PC-9 (cell line): ENCODE measurements at regions not wholly inside any gene's neighbourhood (a gene's known extent, or its start where the extent isn't known, plus 50 kb on each side); places are given as distances from the start of the nearest gene placed in this dataset.

Experiments
- BruUV-seq: library from RNA; stranded (reverse); fragments of 400-500 nt; replicated peaks from 2 replicates; lab custom pipeline; 2021; lab: Mats Ljungman, UMichigan
- CTCF ChIA-PET: fragments of 300-600 bp; sonication (Branson Sonifier 250); formaldehyde crosslinking; loops from one replicate; lab custom pipeline; 2022; ENCODE audit warnings: antibody characterized with exemption; lab: Charles Lee
- POLR2A ChIA-PET: fragments of 300-600 bp; sonication (Branson Sonifier 250); formaldehyde crosslinking; loops from one replicate; lab custom pipeline; 2022; ENCODE audit warnings: antibody characterized with exemption; ENCODE audit not compliant: unreplicated experiment; lab: Charles Lee
- DNase-seq, 2 experiments: peaks; one replicate each; pipeline versions ENCODE4 v3.0.0 to v3.0.0-alpha.2; 2015 to 2022; ENCODE audit warnings: mixed read lengths in 1 of 2
- H2AFZ ChIP-seq: fragments of 200-600 bp; sonication (generic); 2 replicates; pipeline ENCODE4 v1.8.1; 2017; ENCODE audit warnings: antibody characterized with exemption
- H3F3A ChIP-seq: fragments of 200-600 bp; sonication (generic); 2 replicates; pipeline ENCODE4 v1.8.1; 2017; ENCODE audit warnings: antibody characterized with exemption, mild to moderate bottlenecking, low read depth; ENCODE audit not compliant: insufficient read depth
- H3K27ac ChIP-seq: fragments of 200-600 bp; sonication (generic); 2 replicates; pipeline ENCODE4 v1.6.1; 2016; ENCODE audit warnings: mixed run types
- H3K27me3 ChIP-seq: fragments of 200-600 bp; sonication (generic); 2 replicates; pipeline ENCODE4 v1.6.1; 2016; ENCODE audit warnings: low read depth, mixed run types; ENCODE audit not compliant: insufficient read depth
- H3K36me3 ChIP-seq: fragments of 200-600 bp; sonication (generic); 2 replicates; pipeline ENCODE4 v1.6.1; 2016; ENCODE audit warnings: low read depth, mixed run types
- H3K4me1 ChIP-seq: fragments of 200-600 bp; sonication (generic); replicated peaks from 2 replicates; pipeline ENCODE4 v1.6.1; 2016; ENCODE audit warnings: mixed run types; ENCODE audit not compliant: insufficient read depth
- H3K4me2 ChIP-seq: fragments of 200-600 bp; sonication (generic); 2 replicates; pipeline ENCODE4 v1.6.1; 2017; ENCODE audit warnings: mixed run types
- H3K4me3 ChIP-seq: fragments of 200-600 bp; sonication (generic); 2 replicates; pipeline ENCODE4 v1.6.1; 2016; ENCODE audit warnings: mixed run types
- H3K79me2 ChIP-seq: fragments of 200-600 bp; sonication (generic); 2 replicates; pipeline ENCODE4 v1.6.1; 2017; ENCODE audit warnings: low read depth, mixed run types
- H3K9me2 ChIP-seq: fragments of 200-600 bp; sonication (generic); 2 replicates; pipeline ENCODE4 v1.8.1; 2017; ENCODE audit warnings: mild to moderate bottlenecking; ENCODE audit not compliant: insufficient read depth
- H3K9me3 ChIP-seq: fragments of 200-600 bp; sonication (generic); 2 replicates; pipeline ENCODE4 v1.8.1; 2016; ENCODE audit warnings: low read depth; ENCODE audit not compliant: insufficient read depth
- H4K20me1 ChIP-seq: fragments of 200-600 bp; sonication (generic); 2 replicates; pipeline ENCODE4 v1.8.1; 2017; ENCODE audit not compliant: insufficient read depth
- EZH2 ChIP-seq: fragments of 200-600 bp; sonication (generic); IDR thresholded peaks from 2 replicates; pipeline ENCODE4 v1.8.0; 2017; ENCODE audit warnings: antibody characterized with exemption, low read depth
- intact Hi-C: fragments of 100-400 bp; cut with micrococcal nuclease; formaldehyde crosslinking; loops from one replicate; pipeline ENCODE4 v1.10.0; 2022; ENCODE audit not compliant: unreplicated experiment
- TF ChIP-seq, protein P1 (sequence below): fragments of 200-600 bp; sonication (generic); conservative IDR thresholded peaks from 2 replicates; pipeline ENCODE4 v1.6.1; 2017; ENCODE audit warnings: mixed run types, antibody characterized with exemption, mild to moderate bottlenecking, moderate library complexity

DNA sequence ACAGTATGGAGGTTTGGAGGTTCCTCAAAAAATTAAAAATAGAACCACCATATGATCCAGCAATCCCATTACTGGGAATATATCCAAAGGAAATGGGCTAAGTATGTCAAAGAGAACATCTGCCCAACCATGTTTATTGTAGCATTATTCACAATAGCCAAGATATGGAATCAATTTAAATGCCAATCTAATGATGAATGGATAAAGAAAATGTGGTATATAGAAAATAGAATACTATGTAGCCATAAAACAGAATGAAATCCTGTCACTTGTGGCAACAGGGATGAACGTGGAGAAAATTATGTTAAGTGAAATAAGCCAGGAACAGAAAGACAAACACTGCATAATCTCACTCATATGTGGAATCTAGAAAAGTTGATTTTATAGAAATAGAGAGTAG lies 201.7 kb upstream of the AJAP1 start:
- POLR2A ChIA-PET: no interaction called here
- H3K4me1 ChIP-seq: no peaks in the 10 kb centered on the region
- H3F3A ChIP-seq: no peaks in the 10 kb centered on the region
- H3K36me3 ChIP-seq: no peaks in the 10 kb centered on the region
- H2AFZ ChIP-seq: no peak overlapping the region
- no peak for DNase-seq
- H3K79me2 ChIP-seq: no peaks in the 10 kb centered on the region
- no peaks in the 10 kb centered on the region for H3K9me2 ChIP-seq
- H3K4me2 ChIP-seq: no peak overlapping the region
- no peak overlapping the region for H3K27ac ChIP-seq
- CTCF ChIA-PET: no interaction called here
- H3K27me3 ChIP-seq: 0 out of 2 replicates have a peak, but pooled peaks cover 4% of the 10 kb centered on the region
- intact Hi-C loops: no loop called here
- no peak overlapping the region for H3K4me3 ChIP-seq
- no peaks in the 10 kb centered on the region for H3K9me3 ChIP-seq
- H4K20me1 ChIP-seq: no peaks in the 10 kb centered on the region
- no peak for TF ChIP-seq EZH2
- TF ChIP-seq, protein P1, sequence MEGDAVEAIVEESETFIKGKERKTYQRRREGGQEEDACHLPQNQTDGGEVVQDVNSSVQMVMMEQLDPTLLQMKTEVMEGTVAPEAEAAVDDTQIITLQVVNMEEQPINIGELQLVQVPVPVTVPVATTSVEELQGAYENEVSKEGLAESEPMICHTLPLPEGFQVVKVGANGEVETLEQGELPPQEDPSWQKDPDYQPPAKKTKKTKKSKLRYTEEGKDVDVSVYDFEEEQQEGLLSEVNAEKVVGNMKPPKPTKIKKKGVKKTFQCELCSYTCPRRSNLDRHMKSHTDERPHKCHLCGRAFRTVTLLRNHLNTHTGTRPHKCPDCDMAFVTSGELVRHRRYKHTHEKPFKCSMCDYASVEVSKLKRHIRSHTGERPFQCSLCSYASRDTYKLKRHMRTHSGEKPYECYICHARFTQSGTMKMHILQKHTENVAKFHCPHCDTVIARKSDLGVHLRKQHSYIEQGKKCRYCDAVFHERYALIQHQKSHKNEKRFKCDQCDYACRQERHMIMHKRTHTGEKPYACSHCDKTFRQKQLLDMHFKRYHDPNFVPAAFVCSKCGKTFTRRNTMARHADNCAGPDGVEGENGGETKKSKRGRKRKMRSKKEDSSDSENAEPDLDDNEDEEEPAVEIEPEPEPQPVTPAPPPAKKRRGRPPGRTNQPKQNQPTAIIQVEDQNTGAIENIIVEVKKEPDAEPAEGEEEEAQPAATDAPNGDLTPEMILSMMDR: no peak
- BruUV-seq: no TSS peak

DNA sequence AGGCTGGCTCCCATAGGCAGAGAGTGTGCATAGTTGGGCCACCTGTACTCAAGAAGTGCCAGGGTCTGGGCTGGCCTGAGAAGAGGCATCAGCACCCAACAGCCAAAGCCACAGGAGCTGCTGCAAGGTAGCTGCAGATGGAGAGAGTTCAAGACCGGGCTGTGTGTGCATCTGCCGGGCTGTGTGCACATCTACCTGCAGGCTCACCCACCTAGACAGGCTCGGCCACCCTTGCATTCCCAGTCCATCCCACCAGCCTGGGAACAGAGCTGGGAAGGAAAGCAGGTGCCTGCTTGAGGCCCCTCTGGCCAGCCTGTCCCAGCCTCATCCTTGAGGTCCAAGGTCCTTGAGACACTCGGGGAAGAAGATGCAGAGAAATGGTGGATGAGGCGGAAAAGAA lies 194.4 kb upstream of the AJAP1 start:
- Histone ChIP-seq H3K9me3 (no peaks in the 10 kb centered on the region), H3K36me3 (no peaks in the 10 kb centered on the region), H3K27ac (no peak overlapping the region), H3K4me1 (no peaks in the 10 kb centered on the region), H3K79me2 (no peaks in the 10 kb centered on the region), H3K4me3 (no peak overlapping the region), H3K9me2 (no peaks in the 10 kb centered on the region), H3F3A (no peaks in the 10 kb centered on the region), H3K27me3 (peaks cover 39% of the 10 kb centered on the region), H2AFZ (no peak overlapping the region), H3K4me2 (no peak overlapping the region), H4K20me1 (no peaks in the 10 kb centered on the region)
- intact Hi-C loops: no loop called here
- ChIA-PET CTCF (no interaction called here), POLR2A (no interaction called here)
- TF ChIP-seq EZH2: no peak
- TF ChIP-seq, protein P1: no peak
- no TSS peak for BruUV-seq
- no peak for DNase-seq

DNA sequence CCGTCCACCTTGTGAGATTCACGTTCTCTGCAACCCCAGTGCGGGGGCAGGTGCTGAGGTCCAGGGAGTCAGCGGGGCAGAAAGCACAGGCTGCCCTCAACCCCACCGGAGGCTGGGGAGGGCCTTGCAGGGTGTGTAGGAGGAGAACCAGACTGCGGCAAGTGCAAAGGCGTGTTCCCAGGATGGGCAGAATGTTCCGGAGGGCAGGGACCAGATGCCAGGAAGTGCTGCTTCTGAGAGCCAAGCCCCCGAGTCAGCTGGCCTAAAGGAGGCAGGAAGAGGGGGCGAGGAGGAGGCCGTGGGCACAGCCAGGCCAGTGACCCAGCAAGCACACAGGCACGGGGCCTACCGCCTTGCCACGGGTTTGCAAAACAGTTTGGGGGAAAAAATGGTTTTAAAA lies 193.8 kb upstream of the AJAP1 start:
- H3K9me3 ChIP-seq: no peaks in the 10 kb centered on the region
- no peak overlapping the region for H2AFZ ChIP-seq
- no peak for TF ChIP-seq EZH2
- TF ChIP-seq, protein P1: no peak
- ChIA-PET POLR2A (no interaction called here), CTCF (no interaction called here)
- H3K27ac ChIP-seq: no peak overlapping the region
- H3K9me2 ChIP-seq: no peaks in the 10 kb centered on the region
- H3K79me2 ChIP-seq: no peaks in the 10 kb centered on the region
- no peaks in the 10 kb centered on the region for H3F3A ChIP-seq
- intact Hi-C loops: no loop called here
- H3K4me1 ChIP-seq: no peaks in the 10 kb centered on the region
- no peaks in the 10 kb centered on the region for H3K36me3 ChIP-seq
- no peak for DNase-seq
- H3K4me3 ChIP-seq: no peak overlapping the region
- no peak overlapping the region for H3K4me2 ChIP-seq
- H3K27me3 ChIP-seq: peaks cover 39% of the 10 kb centered on the region
- BruUV-seq: no TSS peak
- H4K20me1 ChIP-seq: no peaks in the 10 kb centered on the region
